GM12878 (cell line): ENCODE measurements at regions not wholly inside any gene's neighbourhood (a gene's known extent, or its start where the extent isn't known, plus 50 kb on each side); places are given as distances from the start of the nearest gene placed in this dataset.

Experiments
- ATAC-seq: fragments of 200-7000 bp; cut with Tn5 transposase; 3 replicates; pipeline ENCODE4 v1.9.1; 2020; ENCODE audit warnings: mild to moderate bottlenecking, moderate library complexity
- BruUV-seq: library from RNA; stranded (reverse); fragments of 400-500 nt; replicated peaks from 2 replicates; lab custom pipeline; 2021; lab: Mats Ljungman, UMichigan
- CTCF ChIA-PET: fragments of 300-600 bp; sonication (Branson Sonifier 250); formaldehyde crosslinking; extraction: SDS; loops from one replicate; lab custom pipeline; 2021; ENCODE audit warnings: inconsistent platforms; lab: Yijun Ruan, JAX
- POLR2A ChIA-PET: fragments of 350-600 bp; formaldehyde crosslinking; extraction: SDS; loops from one replicate; lab custom pipeline; 2021; ENCODE audit warnings: inconsistent platforms; lab: Charles Lee
- RAD21 ChIA-PET: fragments of 300-600 bp; sonication (Branson Sonifier 250); formaldehyde crosslinking; loops from one replicate; lab custom pipeline; 2023; ENCODE audit warnings: antibody characterized with exemption; ENCODE audit not compliant: unreplicated experiment; lab: Charles Lee
- SMC1A ChIA-PET: fragments of 300-600 bp; sonication (Branson Sonifier 250); formaldehyde crosslinking; loops from one replicate; lab custom pipeline; 2023; ENCODE audit not compliant: unreplicated experiment, uncharacterized antibody; lab: Charles Lee
- DNase-seq: peaks from one replicate; pipeline ENCODE4 v3.0.0-alpha.2; 2011; ENCODE audit warnings: low read depth, low spot score
- FAIRE-seq: peaks from 3 replicates; lab custom pipeline; 2011; peaks lifted over from hg19 to GRCh38; lab: Jason Lieb, UNC
- H2AFZ ChIP-seq: 2 replicates; pipeline ENCODE4 v1.6.0; 2011; ENCODE audit warnings: low read depth, low read length, control low read depth; ENCODE audit not compliant: control insufficient read depth
- H3K27ac ChIP-seq: 2 replicates; pipeline ENCODE4 v1.5.1; 2011; ENCODE audit warnings: control low read depth; ENCODE audit not compliant: control insufficient read depth, insufficient read depth
- H3K27me3 ChIP-seq, 2 experiments: replicated peaks in 1 of 2; 2 replicates each; pipeline versions ENCODE4 v1.6.0 to v1.6.1; 2011; ENCODE audit warnings: low read length in 1 of 2; ENCODE audit not compliant: control insufficient read depth in 2 of 2, insufficient read depth in 2 of 2
- H3K36me3 ChIP-seq, 2 experiments: 2 replicates each; pipeline ENCODE4 v1.5.1; 2011; ENCODE audit warnings: low read length in 1 of 2; ENCODE audit not compliant: control insufficient read depth in 2 of 2, insufficient read depth in 2 of 2
- H3K4me1 ChIP-seq: 2 replicates; pipeline ENCODE4 v1.6.1; 2011; ENCODE audit warnings: mild to moderate bottlenecking, low read length, moderate library complexity, mixed read lengths; ENCODE audit not compliant: control insufficient read depth, insufficient read depth
- H3K4me2 ChIP-seq: 2 replicates; pipeline ENCODE4 v1.6.0; 2011; ENCODE audit warnings: control low read depth; ENCODE audit not compliant: control insufficient read depth, insufficient read depth
- H3K4me3 ChIP-seq: fragments of 200-600 bp; sonication (generic); 2 replicates; pipeline ENCODE4 v1.5.1; 2016
- H3K79me2 ChIP-seq: 2 replicates; pipeline ENCODE4 v1.6.0; 2011; ENCODE audit warnings: low read length; ENCODE audit not compliant: control insufficient read depth, insufficient read depth
- H3K9ac ChIP-seq: 2 replicates; pipeline ENCODE4 v1.8.0; 2011; ENCODE audit warnings: low read length, control low read depth, mixed read lengths; ENCODE audit not compliant: control insufficient read depth, insufficient read depth
- H3K9me3 ChIP-seq: replicated peaks from 3 replicates; pipeline ENCODE4 v1.5.1; 2011; ENCODE audit warnings: mild to moderate bottlenecking, low read length; ENCODE audit not compliant: control insufficient read depth, insufficient read depth
- H4K20me1 ChIP-seq: 2 replicates; pipeline ENCODE4 v1.6.0; 2011; ENCODE audit not compliant: control insufficient read depth, insufficient read depth
- FOS ChIP-seq: IDR thresholded peaks from 3 replicates; pipeline ENCODE4 v1.6.1; 2011; ENCODE audit warnings: borderline replicate concordance; ENCODE audit not compliant: insufficient read length; ENCODE audit errors: extremely low read depth
- MEF2B ChIP-seq: fragments of 450-650 bp; IDR thresholded peaks from 2 replicates; pipeline ENCODE4 v1.6.1; 2018; ENCODE audit warnings: mild to moderate bottlenecking, moderate library complexity; ENCODE audit not compliant: partially characterized antibody, poor library complexity, severe bottlenecking
- MYC ChIP-seq: IDR thresholded peaks from 2 replicates; pipeline ENCODE4 v1.6.1; 2011; ENCODE audit warnings: mild to moderate bottlenecking, low read length, moderate library complexity, inconsistent platforms; ENCODE audit not compliant: insufficient read depth, insufficient replicate concordance, insufficient read length, severe bottlenecking
- NFXL1 ChIP-seq: fragments of 450-650 bp; IDR thresholded peaks from 2 replicates; pipeline ENCODE4 v1.6.1; 2017; ENCODE audit warnings: antibody characterized with exemption, mild to moderate bottlenecking, borderline replicate concordance
- POLR2A ChIP-seq: IDR thresholded peaks from 2 replicates; pipeline ENCODE4 v1.6.1; 2011; ENCODE audit warnings: low read depth, mild to moderate bottlenecking, low read length
- RB1 ChIP-seq: fragments of 450-650 bp; formaldehyde crosslinking; IDR thresholded peaks from 2 replicates; pipeline ENCODE4 v1.6.1; 2017; ENCODE audit warnings: mild to moderate bottlenecking, borderline replicate concordance
- SIX5 ChIP-seq: IDR thresholded peaks from 2 replicates; pipeline ENCODE4 v1.6.1; 2011; ENCODE audit warnings: mild to moderate bottlenecking, low read depth, low read length, moderate library complexity; ENCODE audit not compliant: severe bottlenecking
- SREBF1 ChIP-seq: IDR thresholded peaks from 2 replicates; pipeline ENCODE4 v1.6.1; 2012; ENCODE audit warnings: mild to moderate bottlenecking, low read length
- STAT3 ChIP-seq: IDR thresholded peaks from 2 replicates; pipeline ENCODE4 v1.6.1; 2011; ENCODE audit warnings: low read depth, low read length, improper control_type of control experiment
- TARDBP ChIP-seq: IDR thresholded peaks from 2 replicates; pipeline ENCODE4 v1.6.1; 2016; ENCODE audit warnings: borderline replicate concordance
- ZNF24 ChIP-seq: fragments of 450-650 bp; IDR thresholded peaks from 2 replicates; pipeline ENCODE4 v1.6.1; 2017; ENCODE audit warnings: antibody characterized with exemption, mild to moderate bottlenecking
- ZNF622 ChIP-seq: fragments of 450-650 bp; IDR thresholded peaks from 2 replicates; pipeline ENCODE4 v1.6.1; 2017; ENCODE audit warnings: mild to moderate bottlenecking, inconsistent platforms
- WGBS: methylation state at CpG from one replicate; pipeline ENCODE4 v1.1.6; 2016; ENCODE audit warnings: low lambda C conversion rate; ENCODE audit not compliant: insufficient replicate concordance, insufficient coverage; ENCODE audit errors: missing lambda C conversion rate; 5-methylcytosine and 5-hydroxymethylcytosine counted together
- in situ Hi-C: fragments of 300-500 bp; cut with MboI; formaldehyde crosslinking; loops from 9 replicates; pipeline ENCODE4 v1.14.3; 2018; ENCODE audit warnings: mixed read lengths
- intact Hi-C: fragments of 100-400 bp; cut with micrococcal nuclease; formaldehyde crosslinking; loops from one replicate; pipeline ENCODE4 v1.14.2; 2022; ENCODE audit not compliant: unreplicated experiment
- TF ChIP-seq, protein P1 (sequence below): fragments of 450-650 bp; IDR thresholded peaks from 2 replicates; pipeline ENCODE4 v1.6.1; 2018; ENCODE audit warnings: borderline replicate concordance, mild to moderate bottlenecking; ENCODE audit not compliant: partially characterized antibody

DNA sequence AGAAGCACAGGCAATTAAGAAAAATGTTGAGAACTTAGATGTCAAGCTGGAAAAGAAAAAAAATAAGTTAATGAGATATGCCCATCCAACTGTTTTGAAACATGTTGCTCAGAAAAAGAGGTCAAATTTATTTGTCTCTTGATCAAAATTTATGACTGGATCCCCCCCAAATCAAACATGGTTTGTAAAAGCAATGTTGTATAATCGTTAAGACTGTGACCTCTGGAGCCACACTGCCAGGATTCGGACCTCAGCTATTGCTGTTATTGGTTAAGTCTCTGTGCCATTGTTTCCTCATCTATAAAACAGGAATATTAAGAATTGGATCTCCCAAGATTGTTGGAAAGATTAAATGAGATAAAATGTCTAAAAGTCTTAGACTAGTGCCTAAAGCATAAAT lies 51.9 kb upstream of the LRRK2 start:
- Histone ChIP-seq H3K9me3 (no peaks in the 10 kb centered on the region; the same call in 2 of the 3 replicates), H4K20me1 (no peaks in the 10 kb centered on the region), H3K9ac (no peak overlapping the region), H3K4me3 (no peak overlapping the region), H3K79me2 (no peaks in the 10 kb centered on the region), H3K36me3 (no peaks in the 10 kb centered on the region), H2AFZ (no peak overlapping the region), H3K4me1 (peaks cover 10% of the 10 kb centered on the region), H3K4me2 (no peak overlapping the region), H3K27me3 (peaks cover 0 to 2% of the 10 kb centered on the region in 2 experiments; a peak in 2 of 4 replicates), H3K27ac (no peak overlapping the region)
- BruUV-seq, result no TSS peak
- intact Hi-C loops (no loop called here), in situ Hi-C loops (no loop called here)
- FAIRE-seq, result no peak
- DNase-seq, result no peak
- TF ChIP-seq ZNF24 (no peak), RB1 (no peak), SREBF1 (no peak), POLR2A (no peak)
- 97% methylated on average over 2 of the region's 2 CpGs for WGBS
- no peak for ATAC-seq
- ChIA-PET SMC1A (interaction anchor here (1.2 to 3.5 kb wide), 7 partner anchors 9 to 51 kb away, joined by 3 to 21 read pairs (median 5); no protein-coding TSS in a partner anchor), CTCF (interaction anchor here (1.0 kb wide), 1 partner anchor 19 kb away, joined by 4 read pairs; no protein-coding TSS in a partner anchor), POLR2A (interaction anchor here (0.8 kb wide), 1 partner anchor 20 kb away, joined by 5 read pairs; no protein-coding TSS in a partner anchor), RAD21 (interaction anchor here (1.2 to 2.4 kb wide), 3 partner anchors 17 to 19 kb away, joined by 3 to 11 read pairs (median 5); no protein-coding TSS in a partner anchor)

DNA sequence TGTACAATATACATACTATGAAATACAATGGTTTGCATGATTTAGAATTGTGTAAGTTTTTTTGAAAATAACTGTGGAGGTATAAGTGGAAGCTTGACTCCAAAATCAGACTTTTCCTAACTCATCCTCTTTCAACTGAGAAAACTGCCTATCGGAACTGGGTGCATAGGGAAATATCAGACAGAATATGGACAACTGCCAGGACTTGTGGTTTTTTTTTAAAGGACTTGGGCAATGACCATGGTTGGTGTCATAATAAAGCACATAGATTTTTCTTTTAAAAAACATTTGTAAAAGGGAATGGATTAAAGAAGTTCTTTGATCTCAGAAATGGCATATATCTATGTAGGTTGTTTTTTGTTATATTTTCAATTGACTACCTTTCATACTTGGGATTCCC lies 53.3 kb upstream of the LRRK2 start:
- H3K9me3 ChIP-seq, result no peaks in the 10 kb centered on the region; the same call in 1 of the 3 replicates
- CTCF ChIA-PET, result interaction anchor here (0.6 to 1.5 kb wide), 3 partner anchors 13 to 28 kb away, joined by 3 to 5 read pairs (median 4); no protein-coding TSS in a partner anchor
- H2AFZ ChIP-seq, result no peak overlapping the region
- no peak overlapping the region for H3K4me3 ChIP-seq
- H4K20me1 ChIP-seq, result no peaks in the 10 kb centered on the region
- ATAC-seq (no peak), FAIRE-seq (no peak), DNase-seq (no peak)
- peaks cover 10% of the 10 kb centered on the region for H3K4me1 ChIP-seq
- H3K4me2 ChIP-seq, result no peak overlapping the region
- BruUV-seq, result no TSS peak
- SMC1A ChIA-PET, result interaction anchor here (0.9 to 4.1 kb wide), 10 partner anchors 10 to 142 kb away, joined by 3 to 18 read pairs (median 6); no protein-coding TSS in a partner anchor
- TF ChIP-seq FOS, result no peak
- TF ChIP-seq ZNF622, result no peak
- TF ChIP-seq NFXL1, result no peak
- TF ChIP-seq, protein P1, sequence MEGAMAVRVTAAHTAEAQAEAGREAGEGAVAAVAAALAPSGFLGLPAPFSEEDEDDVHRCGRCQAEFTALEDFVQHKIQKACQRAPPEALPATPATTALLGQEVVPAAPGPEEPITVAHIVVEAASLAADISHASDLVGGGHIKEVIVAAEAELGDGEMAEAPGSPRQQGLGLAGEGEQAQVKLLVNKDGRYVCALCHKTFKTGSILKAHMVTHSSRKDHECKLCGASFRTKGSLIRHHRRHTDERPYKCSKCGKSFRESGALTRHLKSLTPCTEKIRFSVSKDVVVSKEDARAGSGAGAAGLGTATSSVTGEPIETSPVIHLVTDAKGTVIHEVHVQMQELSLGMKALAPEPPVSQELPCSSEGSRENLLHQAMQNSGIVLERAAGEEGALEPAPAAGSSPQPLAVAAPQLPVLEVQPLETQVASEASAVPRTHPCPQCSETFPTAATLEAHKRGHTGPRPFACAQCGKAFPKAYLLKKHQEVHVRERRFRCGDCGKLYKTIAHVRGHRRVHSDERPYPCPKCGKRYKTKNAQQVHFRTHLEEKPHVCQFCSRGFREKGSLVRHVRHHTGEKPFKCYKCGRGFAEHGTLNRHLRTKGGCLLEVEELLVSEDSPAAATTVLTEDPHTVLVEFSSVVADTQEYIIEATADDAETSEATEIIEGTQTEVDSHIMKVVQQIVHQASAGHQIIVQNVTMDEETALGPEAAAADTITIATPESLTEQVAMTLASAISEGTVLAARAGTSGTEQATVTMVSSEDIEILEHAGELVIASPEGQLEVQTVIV, result no peak
- no peak for TF ChIP-seq TARDBP
- no peak for TF ChIP-seq SIX5
- TF ChIP-seq STAT3, result no peak
- no peak for TF ChIP-seq MEF2B
- TF ChIP-seq MYC, result no peak
- no peak overlapping the region for H3K9ac ChIP-seq
- POLR2A ChIA-PET, result interaction anchor here (0.6 to 1.1 kb wide), 3 partner anchors 23 to 138 kb away, joined by 3 to 7 read pairs (median 4); no protein-coding TSS in a partner anchor
- H3K27ac ChIP-seq, result no peak overlapping the region
- WGBS, result 90% methylated on average over 1 of the region's 1 CpG
- intact Hi-C loops, result no loop called here
- in situ Hi-C loops, result no loop called here
- no peaks in the 10 kb centered on the region for H3K79me2 ChIP-seq
- RAD21 ChIA-PET, result interaction anchor here (1.2 to 4.0 kb wide), 5 partner anchors 13 to 59 kb away, joined by 3 to 13 read pairs (median 5); no protein-coding TSS in a partner anchor
- H3K27me3 ChIP-seq, result peaks cover 0 to 2% of the 10 kb centered on the region in 2 experiments; a peak in 2 of 4 replicates
- H3K36me3 ChIP-seq, result no peaks in the 10 kb centered on the region
